ENCODE measurements at regions not wholly inside any gene's neighbourhood (a gene's known extent, or its start where the extent isn't known, plus 50 kb on each side); places are given as distances from the start of the nearest gene placed in this dataset.

- no peak overlapping the region for H3K56ac ChIP-seq (ENCODE audit: low read length)
- no peak overlapping the region for H4K8ac ChIP-seq (ENCODE audit: low read depth, low read length)
- no peak overlapping the region for H3K4ac ChIP-seq (ENCODE audit: low read depth, low read length)
- no peak overlapping the region for H4K5ac ChIP-seq (ENCODE audit: low read length)
- H3K4me3 ChIP-seq (ENCODE audit: low read length) = no peak overlapping the region
- no peak overlapping the region for H3K18ac ChIP-seq (ENCODE audit: low read length)
- no peak for DNase-seq
- H3K36me3 ChIP-seq (ENCODE audit: control insufficient read depth, insufficient read depth, low read length) = no peaks in the 10 kb centered on the region
- no CpG with 5 or more reads among the region's 1 CpG for WGBS (ENCODE audit: extremely low coverage, insufficient coverage, low lambda C conversion rate)
- no peak overlapping the region for H2BK120ac ChIP-seq (ENCODE audit: low read depth, low read length)
- H3K79me1 ChIP-seq (ENCODE audit: low read length) = no peaks in the 10 kb centered on the region
- no peak overlapping the region for H3K4me2 ChIP-seq (ENCODE audit: low read length)
- no peaks in the 10 kb centered on the region for H3K79me2 ChIP-seq (ENCODE audit: control insufficient read depth, insufficient read depth, low read length)
- H3K4me1 ChIP-seq (ENCODE audit: control insufficient read depth, low read depth, low read length) = no peaks in the 10 kb centered on the region
- H3K9ac ChIP-seq (ENCODE audit: low read length) = no peak overlapping the region
- H3K23ac ChIP-seq (ENCODE audit: low read length) = no peak overlapping the region
- no peak overlapping the region for H3K27ac ChIP-seq (ENCODE audit: low read depth, low read length)
- no peak overlapping the region for H2BK15ac ChIP-seq (replicated peaks; ENCODE audit: low read depth)
- no peak overlapping the region for H2AK5ac ChIP-seq (ENCODE audit: low read length)
- no peaks in the 10 kb centered on the region for H3K27me3 ChIP-seq (ENCODE audit: insufficient read depth, low read length, poor library complexity)
- H2BK5ac ChIP-seq (ENCODE audit: low read length) = no peak overlapping the region
These were observed 741.6 kb downstream of the FGF9 start for GRCh38 chr13:22412452-22412851.

- no peak overlapping the region for H3K4me3 ChIP-seq (ENCODE audit: low read length)
- H2BK5ac ChIP-seq (ENCODE audit: low read length) = no peak overlapping the region
- no peak overlapping the region for H3K23ac ChIP-seq (ENCODE audit: low read length)
- no peaks in the 10 kb centered on the region for H3K79me1 ChIP-seq (ENCODE audit: low read length)
- H3K4me1 ChIP-seq (ENCODE audit: control insufficient read depth, low read depth, low read length) = no peaks in the 10 kb centered on the region
- H4K5ac ChIP-seq (ENCODE audit: low read length) = no peak overlapping the region
- no peak overlapping the region for H2BK15ac ChIP-seq (replicated peaks; ENCODE audit: low read depth)
- H2AK5ac ChIP-seq (ENCODE audit: low read length) = no peak overlapping the region
- H3K4me2 ChIP-seq (ENCODE audit: low read length) = no peak overlapping the region
- H3K79me2 ChIP-seq (ENCODE audit: control insufficient read depth, insufficient read depth, low read length) = no peaks in the 10 kb centered on the region
- no peaks in the 10 kb centered on the region for H3K36me3 ChIP-seq (ENCODE audit: control insufficient read depth, insufficient read depth, low read length)
- no peak overlapping the region for H2BK120ac ChIP-seq (ENCODE audit: low read depth, low read length)
- no peak overlapping the region for H3K56ac ChIP-seq (ENCODE audit: low read length)
- H3K27me3 ChIP-seq (ENCODE audit: insufficient read depth, low read length, poor library complexity) = no peaks in the 10 kb centered on the region
- no peak for DNase-seq
- no peak overlapping the region for H3K4ac ChIP-seq (ENCODE audit: low read depth, low read length)
- no peak overlapping the region for H3K18ac ChIP-seq (ENCODE audit: low read length)
- H3K9ac ChIP-seq (ENCODE audit: low read length) = no peak overlapping the region
- H4K8ac ChIP-seq (ENCODE audit: low read depth, low read length) = no peak overlapping the region
- H3K27ac ChIP-seq (ENCODE audit: low read depth, low read length) = no peak overlapping the region
These were observed 751.1 kb downstream of the FGF9 start for GRCh38 chr13:22422023-22422422.

- Histone ChIP-seq H3K23ac (ENCODE audit: low read length) (no peak overlapping the region), H2AK5ac (ENCODE audit: low read length) (no peak overlapping the region), H3K18ac (ENCODE audit: low read length) (no peak overlapping the region), H3K27me3 (ENCODE audit: insufficient read depth, low read length, poor library complexity) (no peaks in the 10 kb centered on the region), H2BK5ac (ENCODE audit: low read length) (no peak overlapping the region), H3K4me1 (ENCODE audit: control insufficient read depth, low read depth, low read length) (no peaks in the 10 kb centered on the region), H3K79me1 (ENCODE audit: low read length) (no peaks in the 10 kb centered on the region), H2BK120ac (ENCODE audit: low read depth, low read length) (no peak overlapping the region), H3K4ac (ENCODE audit: low read depth, low read length) (no peak overlapping the region), H3K36me3 (ENCODE audit: control insufficient read depth, insufficient read depth, low read length) (no peaks in the 10 kb centered on the region), H3K9ac (ENCODE audit: low read length) (no peak overlapping the region), H3K27ac (ENCODE audit: low read depth, low read length) (no peak overlapping the region), H3K56ac (ENCODE audit: low read length) (no peak overlapping the region), H4K5ac (ENCODE audit: low read length) (no peak overlapping the region), H4K8ac (ENCODE audit: low read depth, low read length) (no peak overlapping the region), H3K4me3 (ENCODE audit: low read length) (no peak overlapping the region), H3K4me2 (ENCODE audit: low read length) (no peak overlapping the region), H2BK15ac (replicated peaks; ENCODE audit: low read depth) (no peak overlapping the region), H3K79me2 (ENCODE audit: control insufficient read depth, insufficient read depth, low read length) (no peaks in the 10 kb centered on the region)
- no CpG with 5 or more reads among the region's 7 CpGs for WGBS (ENCODE audit: extremely low coverage, insufficient coverage, low lambda C conversion rate)
- no peak for DNase-seq
These were observed 751.8 kb downstream of the FGF9 start for GRCh38 chr13:22422712-22423111.

- Histone ChIP-seq H3K79me2 (ENCODE audit: control insufficient read depth, insufficient read depth, low read length) (no peaks in the 10 kb centered on the region), H3K4me1 (ENCODE audit: control insufficient read depth, low read depth, low read length) (no peaks in the 10 kb centered on the region), H3K36me3 (ENCODE audit: control insufficient read depth, insufficient read depth, low read length) (no peaks in the 10 kb centered on the region), H3K9ac (ENCODE audit: low read length) (no peak overlapping the region), H3K4ac (ENCODE audit: low read depth, low read length) (no peak overlapping the region), H3K4me3 (ENCODE audit: low read length) (no peak overlapping the region), H4K8ac (ENCODE audit: low read depth, low read length) (no peak overlapping the region), H3K4me2 (ENCODE audit: low read length) (no peak overlapping the region), H3K79me1 (ENCODE audit: low read length) (no peaks in the 10 kb centered on the region), H3K56ac (ENCODE audit: low read length) (no peak overlapping the region), H2AK5ac (ENCODE audit: low read length) (no peak overlapping the region), H3K23ac (ENCODE audit: low read length) (no peak overlapping the region), H3K27ac (ENCODE audit: low read depth, low read length) (no peak overlapping the region), H3K18ac (ENCODE audit: low read length) (no peak overlapping the region), H2BK5ac (ENCODE audit: low read length) (no peak overlapping the region), H2BK120ac (ENCODE audit: low read depth, low read length) (no peak overlapping the region), H3K27me3 (ENCODE audit: insufficient read depth, low read length, poor library complexity) (no peaks in the 10 kb centered on the region), H2BK15ac (replicated peaks; ENCODE audit: low read depth) (no peak overlapping the region), H4K5ac (ENCODE audit: low read length) (no peak overlapping the region)
- no CpG with 5 or more reads among the region's 1 CpG for WGBS (ENCODE audit: extremely low coverage, insufficient coverage, low lambda C conversion rate)
- no peak for DNase-seq
These were observed 752.4 kb downstream of the FGF9 start for GRCh38 chr13:22423261-22423660.

- Histone ChIP-seq H3K79me1 (ENCODE audit: low read length) (no peaks in the 10 kb centered on the region), H3K27me3 (ENCODE audit: insufficient read depth, low read length, poor library complexity) (no peaks in the 10 kb centered on the region), H2BK120ac (ENCODE audit: low read depth, low read length) (no peak overlapping the region), H4K8ac (ENCODE audit: low read depth, low read length) (no peak overlapping the region), H2BK15ac (replicated peaks; ENCODE audit: low read depth) (no peak overlapping the region), H2AK5ac (ENCODE audit: low read length) (no peak overlapping the region), H3K56ac (ENCODE audit: low read length) (no peak overlapping the region), H3K9ac (ENCODE audit: low read length) (no peak overlapping the region), H3K18ac (ENCODE audit: low read length) (no peak overlapping the region), H2BK5ac (ENCODE audit: low read length) (no peak overlapping the region), H3K36me3 (ENCODE audit: control insufficient read depth, insufficient read depth, low read length) (no peaks in the 10 kb centered on the region), H3K4me3 (ENCODE audit: low read length) (no peak overlapping the region), H3K4ac (ENCODE audit: low read depth, low read length) (no peak overlapping the region), H4K5ac (ENCODE audit: low read length) (no peak overlapping the region), H3K23ac (ENCODE audit: low read length) (no peak overlapping the region), H3K79me2 (ENCODE audit: control insufficient read depth, insufficient read depth, low read length) (no peaks in the 10 kb centered on the region), H3K4me2 (ENCODE audit: low read length) (no peak overlapping the region), H3K27ac (ENCODE audit: low read depth, low read length) (no peak overlapping the region), H3K4me1 (ENCODE audit: control insufficient read depth, low read depth, low read length) (no peaks in the 10 kb centered on the region)
- no peak for DNase-seq
- WGBS (ENCODE audit: extremely low coverage, insufficient coverage, low lambda C conversion rate) = no CpG with 5 or more reads among the region's 4 CpGs
These were observed 754.2 kb downstream of the FGF9 start for GRCh38 chr13:22425087-22425486.

- WGBS (ENCODE audit: extremely low coverage, insufficient coverage, low lambda C conversion rate) = no CpG with 5 or more reads among the region's 3 CpGs
- H3K4me1 ChIP-seq (ENCODE audit: control insufficient read depth, low read depth, low read length) = no peaks in the 10 kb centered on the region
- no peak overlapping the region for H3K18ac ChIP-seq (ENCODE audit: low read length)
- no peak overlapping the region for H2BK120ac ChIP-seq (ENCODE audit: low read depth, low read length)
- no peak overlapping the region for H3K9ac ChIP-seq (ENCODE audit: low read length)
- no peaks in the 10 kb centered on the region for H3K79me2 ChIP-seq (ENCODE audit: control insufficient read depth, insufficient read depth, low read length)
- no peaks in the 10 kb centered on the region for H3K27me3 ChIP-seq (ENCODE audit: insufficient read depth, low read length, poor library complexity)
- H2BK5ac ChIP-seq (ENCODE audit: low read length) = no peak overlapping the region
- H4K8ac ChIP-seq (ENCODE audit: low read depth, low read length) = no peak overlapping the region
- H3K23ac ChIP-seq (ENCODE audit: low read length) = no peak overlapping the region
- no peak overlapping the region for H3K4me2 ChIP-seq (ENCODE audit: low read length)
- H3K56ac ChIP-seq (ENCODE audit: low read length) = no peak overlapping the region
- H3K4ac ChIP-seq (ENCODE audit: low read depth, low read length) = no peak overlapping the region
- H3K27ac ChIP-seq (ENCODE audit: low read depth, low read length) = no peak overlapping the region
- no peak overlapping the region for H4K5ac ChIP-seq (ENCODE audit: low read length)
- no peaks in the 10 kb centered on the region for H3K79me1 ChIP-seq (ENCODE audit: low read length)
- no peak overlapping the region for H2BK15ac ChIP-seq (replicated peaks; ENCODE audit: low read depth)
- no peak overlapping the region for H2AK5ac ChIP-seq (ENCODE audit: low read length)
- no peak for DNase-seq
- no peak overlapping the region for H3K4me3 ChIP-seq (ENCODE audit: low read length)
- H3K36me3 ChIP-seq (ENCODE audit: control insufficient read depth, insufficient read depth, low read length) = no peaks in the 10 kb centered on the region
These were observed 753.7 kb upstream of the SGCG start for GRCh38 chr13:22427066-22427465.
